HCT116 (cell line): ENCODE measurements at regions not wholly inside any gene's neighbourhood (a gene's known extent, or its start where the extent isn't known, plus 50 kb on each side); places are given as distances from the start of the nearest gene placed in this dataset.
A peak's percentile ranks its signal among the peaks of the same experiment; 100 is the strongest.
"Not testable (repeated sequence)": the region's sequence is repeated elsewhere in the genome, so short reads cannot be mapped to it uniquely, and the experiment has no call there.

Source experiments
- ATAC-seq: fragments of 200-7000 bp; cut with Tn5 transposase; 2 replicates; pipeline ENCODE4 v1.9.1; 2020; ENCODE audit warnings: mild to moderate bottlenecking, moderate library complexity
- BruUV-seq: library from RNA; stranded (reverse); fragments of 400-500 nt; replicated peaks from 2 replicates; lab custom pipeline; 2021; lab: Mats Ljungman, UMichigan
- CTCF ChIA-PET: fragments of 300-600 bp; sonication (Branson Sonifier 250); formaldehyde crosslinking; loops from one replicate; lab custom pipeline; 2021; ENCODE audit warnings: antibody characterized with exemption; lab: Charles Lee
- POLR2A ChIA-PET: fragments of 300-600, 350-600 bp; sonication (Branson Sonifier 250); formaldehyde crosslinking; loops from one replicate; lab custom pipeline; 2021; ENCODE audit warnings: antibody characterized with exemption; lab: Charles Lee
- RAD21 ChIA-PET, 2 experiments: fragments of 300-600 bp; sonication (Branson Sonifier 250); formaldehyde crosslinking; loops; one replicate each; lab custom pipeline; 2023; ENCODE audit warnings: low total read pairs in 2 of 2; ENCODE audit not compliant: uncharacterized antibody in 2 of 2, unreplicated experiment in 2 of 2, low non-redundant PET in 1 of 2; lab: Charles Lee
- DNase-seq: peaks from one replicate; pipeline ENCODE4 v3.0.0-alpha.2; 2010; ENCODE audit warnings: low read depth, low spot score
- H2AFZ ChIP-seq: fragments of 200-600 bp; shearing (Covaris generic), sonication (generic); 2 replicates; pipeline ENCODE4 v1.6.1; 2017; ENCODE audit warnings: low read depth, mixed run types, mixed read lengths, antibody characterized with exemption, low read length; ENCODE audit not compliant: poor library complexity, severe bottlenecking
- H3K27ac ChIP-seq: 2 replicates; pipeline ENCODE4 v1.5.1; 2012; ENCODE audit warnings: low read depth, low read length
- H3K27me3 ChIP-seq: fragments of 200-600 bp; sonication (generic); 2 replicates; pipeline ENCODE4 v1.6.1; 2016; ENCODE audit warnings: mixed run types, low read length, mixed read lengths; ENCODE audit not compliant: insufficient read depth
- H3K36me3 ChIP-seq, 2 experiments: fragments of 200-500 bp in 1 of 2; fragments of 200-600 bp in 1 of 2; sonication (Bioruptor generic) in 1 of 2; sonication (generic) in 1 of 2; 2 replicates each; pipeline versions ENCODE4 v1.5.1 to v1.6.1; 2014 to 2016; ENCODE audit warnings: low read length in 2 of 2, inconsistent platforms in 1 of 2, mixed read lengths in 1 of 2, mixed run types in 1 of 2; ENCODE audit not compliant: insufficient read depth in 2 of 2, control insufficient read depth in 1 of 2
- H3K4me1 ChIP-seq, 2 experiments: fragments of 200-600 bp in 1 of 2; sonication (generic) in 1 of 2; 2 replicates each; pipeline versions ENCODE4 v1.5.1 to v1.6.1; 2012 to 2017; ENCODE audit warnings: low read length in 2 of 2, inconsistent platforms in 1 of 2, mild to moderate bottlenecking in 1 of 2, mixed read lengths in 1 of 2, mixed run types in 1 of 2, moderate library complexity in 1 of 2; ENCODE audit not compliant: insufficient read depth in 2 of 2, control insufficient read depth in 1 of 2
- H3K4me2 ChIP-seq: fragments of 200-600 bp; sonication (generic); 2 replicates; pipeline ENCODE4 v1.6.1; 2017; ENCODE audit warnings: mixed run types, low read length, mixed read lengths
- H3K4me3 ChIP-seq, 2 experiments: fragments of 200-600 bp in 1 of 2; sonication (generic) in 1 of 2; replicated peaks in 1 of 2; 2 replicates each; pipeline ENCODE4 v1.5.1; 2011 to 2016; ENCODE audit warnings: low read length in 2 of 2, control low read depth in 1 of 2, low read depth in 1 of 2, mild to moderate bottlenecking in 1 of 2, mixed read lengths in 1 of 2, mixed run types in 1 of 2
- H3K79me2 ChIP-seq: fragments of 200-600 bp; sonication (generic); 2 replicates; pipeline ENCODE4 v1.6.1; 2017; ENCODE audit warnings: mild to moderate bottlenecking, mixed run types, low read length, moderate library complexity, mixed read lengths; ENCODE audit not compliant: insufficient read depth
- H3K9ac ChIP-seq: fragments of 200-600 bp; sonication (generic); 2 replicates; pipeline ENCODE4 v1.6.1; 2016; ENCODE audit warnings: low read length, mixed read lengths
- H3K9me2 ChIP-seq: fragments of 200-600 bp; sonication (generic), shearing (Covaris generic); 2 replicates; pipeline ENCODE4 v1.6.1; 2017; ENCODE audit warnings: mixed run types, mild to moderate bottlenecking, moderate library complexity; ENCODE audit not compliant: insufficient read depth
- H3K9me3 ChIP-seq, 2 experiments: fragments of 200-500 bp in 1 of 2; fragments of 200-600 bp in 1 of 2; sonication (Bioruptor generic) in 1 of 2; sonication (generic) in 1 of 2; 2 replicates each; pipeline ENCODE4 v1.6.1; 2014 to 2017; ENCODE audit warnings: low read length in 2 of 2, mixed read lengths in 2 of 2, inconsistent platforms in 1 of 2, low read depth in 1 of 2, mild to moderate bottlenecking in 1 of 2, mixed run types in 1 of 2, moderate library complexity in 1 of 2; ENCODE audit not compliant: control insufficient read depth in 1 of 2, insufficient read depth in 1 of 2
- H4K20me1 ChIP-seq: fragments of 200-600 bp; sonication (generic), shearing (Covaris generic); 2 replicates; pipeline ENCODE4 v1.6.1; 2017; ENCODE audit warnings: mixed run types, mild to moderate bottlenecking, moderate library complexity; ENCODE audit not compliant: insufficient read depth
- ELF1 ChIP-seq: IDR thresholded peaks from 2 replicates; pipeline ENCODE4 v1.6.1; 2012; ENCODE audit warnings: low read depth, borderline replicate concordance
- SIN3A ChIP-seq: IDR thresholded peaks from 2 replicates; pipeline ENCODE4 v1.6.1; 2012; ENCODE audit warnings: low read depth
- TCF7L2 ChIP-seq: IDR thresholded peaks from 2 replicates; pipeline ENCODE4 v1.7.0; 2011; ENCODE audit warnings: borderline replicate concordance, inconsistent platforms; ENCODE audit not compliant: insufficient read depth, insufficient read length; ENCODE audit errors: extremely low read depth
- ZNF274 ChIP-seq: fragments of 200-500 bp; sonication (Bioruptor generic); IDR thresholded peaks from 2 replicates; pipeline ENCODE4 v1.6.1; 2014; ENCODE audit warnings: mild to moderate bottlenecking, low read depth, low read length, inconsistent platforms
- intact Hi-C: fragments of 100-400 bp; cut with micrococcal nuclease; formaldehyde crosslinking; loops from 2 replicates; pipeline ENCODE4 v1.10.0; 2022
- TF ChIP-seq, protein P1 (sequence below): IDR thresholded peaks from 2 replicates; pipeline ENCODE4 v1.6.1; 2012
- TF ChIP-seq, protein P2 (sequence below): IDR thresholded peaks from 2 replicates; pipeline ENCODE4 v1.6.1; 2012; ENCODE audit warnings: low read depth
- TF ChIP-seq, protein P3 (sequence below): IDR thresholded peaks from 2 replicates; pipeline ENCODE4 v1.6.1; 2011; ENCODE audit warnings: mild to moderate bottlenecking, low read length, moderate library complexity; ENCODE audit not compliant: insufficient replicate concordance; ENCODE audit errors: extremely low read depth

DNA sequence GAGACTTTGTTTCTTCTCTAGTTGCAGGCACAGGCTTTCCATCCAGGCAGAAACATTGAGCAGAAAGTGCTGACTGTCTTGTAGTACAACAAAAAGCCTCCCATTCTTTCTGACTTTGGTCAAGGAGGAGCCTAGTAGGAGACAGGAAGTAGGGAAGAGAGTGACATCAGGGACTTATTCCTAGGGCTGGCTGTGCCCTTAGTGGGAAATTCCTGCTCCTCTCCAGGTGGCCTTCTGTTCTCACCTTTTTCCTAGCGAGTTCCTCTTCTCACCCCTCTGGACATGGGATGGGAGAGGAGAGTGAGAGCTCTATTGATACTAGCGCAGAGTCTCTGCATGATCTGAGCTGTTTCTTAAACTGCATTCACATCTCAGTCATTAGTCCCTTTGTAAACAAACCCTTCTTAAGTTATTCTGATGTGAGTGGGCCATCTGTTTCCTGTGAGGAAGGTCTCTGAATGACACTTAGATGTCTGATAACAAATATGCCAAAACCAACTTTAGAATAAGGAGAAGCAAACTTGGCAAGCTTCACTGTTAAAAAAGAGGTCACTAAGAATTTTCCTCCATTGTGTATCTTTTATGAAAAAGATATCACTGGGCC is 455.0 kb downstream of the GJA1 start:
- Histone ChIP-seq H4K20me1 (no peaks in the 10 kb centered on the region), H3K27ac (no peak overlapping the region), H3K79me2 (no peaks in the 10 kb centered on the region), H3K9ac (no peak overlapping the region), H3K9me2 (no peaks in the 10 kb centered on the region), H3K4me1 (no peaks in the 10 kb centered on the region), H3K36me3 (no peaks in the 10 kb centered on the region), H3K4me2 (no peak overlapping the region), H3K4me3 (no peak overlapping the region), H3K9me3 (no peaks in the 10 kb centered on the region), H2AFZ (peak overlapping the region; percentile 63), H3K27me3 (no peaks in the 10 kb centered on the region)
- intact Hi-C loops, result no loop called here
- ATAC-seq (no peak), DNase-seq (no peak)
- ChIA-PET RAD21 (no interaction called here), CTCF (no interaction called here), POLR2A (no interaction called here)
- no TSS peak for BruUV-seq
- TF ChIP-seq SIN3A, result no peak
- TF ChIP-seq TCF7L2, result no peak
- TF ChIP-seq ZNF274, result no peak
- TF ChIP-seq, protein P1, sequence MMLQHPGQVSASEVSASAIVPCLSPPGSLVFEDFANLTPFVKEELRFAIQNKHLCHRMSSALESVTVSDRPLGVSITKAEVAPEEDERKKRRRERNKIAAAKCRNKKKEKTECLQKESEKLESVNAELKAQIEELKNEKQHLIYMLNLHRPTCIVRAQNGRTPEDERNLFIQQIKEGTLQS, result no peak
- TF ChIP-seq, protein P2, sequence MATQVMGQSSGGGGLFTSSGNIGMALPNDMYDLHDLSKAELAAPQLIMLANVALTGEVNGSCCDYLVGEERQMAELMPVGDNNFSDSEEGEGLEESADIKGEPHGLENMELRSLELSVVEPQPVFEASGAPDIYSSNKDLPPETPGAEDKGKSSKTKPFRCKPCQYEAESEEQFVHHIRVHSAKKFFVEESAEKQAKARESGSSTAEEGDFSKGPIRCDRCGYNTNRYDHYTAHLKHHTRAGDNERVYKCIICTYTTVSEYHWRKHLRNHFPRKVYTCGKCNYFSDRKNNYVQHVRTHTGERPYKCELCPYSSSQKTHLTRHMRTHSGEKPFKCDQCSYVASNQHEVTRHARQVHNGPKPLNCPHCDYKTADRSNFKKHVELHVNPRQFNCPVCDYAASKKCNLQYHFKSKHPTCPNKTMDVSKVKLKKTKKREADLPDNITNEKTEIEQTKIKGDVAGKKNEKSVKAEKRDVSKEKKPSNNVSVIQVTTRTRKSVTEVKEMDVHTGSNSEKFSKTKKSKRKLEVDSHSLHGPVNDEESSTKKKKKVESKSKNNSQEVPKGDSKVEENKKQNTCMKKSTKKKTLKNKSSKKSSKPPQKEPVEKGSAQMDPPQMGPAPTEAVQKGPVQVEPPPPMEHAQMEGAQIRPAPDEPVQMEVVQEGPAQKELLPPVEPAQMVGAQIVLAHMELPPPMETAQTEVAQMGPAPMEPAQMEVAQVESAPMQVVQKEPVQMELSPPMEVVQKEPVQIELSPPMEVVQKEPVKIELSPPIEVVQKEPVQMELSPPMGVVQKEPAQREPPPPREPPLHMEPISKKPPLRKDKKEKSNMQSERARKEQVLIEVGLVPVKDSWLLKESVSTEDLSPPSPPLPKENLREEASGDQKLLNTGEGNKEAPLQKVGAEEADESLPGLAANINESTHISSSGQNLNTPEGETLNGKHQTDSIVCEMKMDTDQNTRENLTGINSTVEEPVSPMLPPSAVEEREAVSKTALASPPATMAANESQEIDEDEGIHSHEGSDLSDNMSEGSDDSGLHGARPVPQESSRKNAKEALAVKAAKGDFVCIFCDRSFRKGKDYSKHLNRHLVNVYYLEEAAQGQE, result no peak
- TF ChIP-seq, protein P3, sequence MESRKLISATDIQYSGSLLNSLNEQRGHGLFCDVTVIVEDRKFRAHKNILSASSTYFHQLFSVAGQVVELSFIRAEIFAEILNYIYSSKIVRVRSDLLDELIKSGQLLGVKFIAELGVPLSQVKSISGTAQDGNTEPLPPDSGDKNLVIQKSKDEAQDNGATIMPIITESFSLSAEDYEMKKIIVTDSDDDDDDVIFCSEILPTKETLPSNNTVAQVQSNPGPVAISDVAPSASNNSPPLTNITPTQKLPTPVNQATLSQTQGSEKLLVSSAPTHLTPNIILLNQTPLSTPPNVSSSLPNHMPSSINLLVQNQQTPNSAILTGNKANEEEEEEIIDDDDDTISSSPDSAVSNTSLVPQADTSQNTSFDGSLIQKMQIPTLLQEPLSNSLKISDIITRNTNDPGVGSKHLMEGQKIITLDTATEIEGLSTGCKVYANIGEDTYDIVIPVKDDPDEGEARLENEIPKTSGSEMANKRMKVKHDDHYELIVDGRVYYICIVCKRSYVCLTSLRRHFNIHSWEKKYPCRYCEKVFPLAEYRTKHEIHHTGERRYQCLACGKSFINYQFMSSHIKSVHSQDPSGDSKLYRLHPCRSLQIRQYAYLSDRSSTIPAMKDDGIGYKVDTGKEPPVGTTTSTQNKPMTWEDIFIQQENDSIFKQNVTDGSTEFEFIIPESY, result no peak
- no peak for TF ChIP-seq ELF1

GRCh38 chr6:121895731-121896130 is 460.3 kb downstream of the GJA1 start:
- H3K9ac ChIP-seq, H3K79me2 ChIP-seq, H3K27ac ChIP-seq, RAD21 ChIA-PET, H3K36me3 ChIP-seq, H4K20me1 ChIP-seq, H3K4me3 ChIP-seq, H3K27me3 ChIP-seq, intact Hi-C loops, POLR2A ChIA-PET, CTCF ChIA-PET, H3K9me2 ChIP-seq, H3K4me2 ChIP-seq, DNase-seq, H3K9me3 ChIP-seq, H2AFZ ChIP-seq, BruUV-seq, ATAC-seq, H3K4me1 ChIP-seq: not testable (repeated sequence)
